GM18508 (cell line): ENCODE measurements at regions not wholly inside any gene's neighbourhood (a gene's known extent, or its start where the extent isn't known, plus 50 kb on each side); places are given as distances from the start of the nearest gene placed in this dataset.
A peak's percentile ranks its signal among the peaks of the same experiment; 100 is the strongest.
"Not testable (repeated sequence)": the region's sequence is repeated elsewhere in the genome, so short reads cannot be mapped to it uniquely, and the experiment has no call there.

Experiments
- ATAC-seq: cut with Tn5 transposase; IDR thresholded peaks from one replicate; pipeline ENCODE4 v1.9.1; 2021; ENCODE audit warnings: moderate number of reproducible peaks; ENCODE audit not compliant: insufficient read depth, unreplicated experiment

GRCh38 chr10:16116404-16117304 lies 256.3 kb upstream of the MINDY3 start:
- no peak for ATAC-seq

GRCh38 chr10:16117305-16117695 lies 257.0 kb upstream of the MINDY3 start:
- no peak for ATAC-seq

- ATAC-seq = no peak
Measured at GRCh38 chr10:16119445-16119844, 259.1 kb upstream of the MINDY3 start.

GRCh38 chr10:16120563-16120962 lies 260.3 kb upstream of the MINDY3 start:
- ATAC-seq = no peak

GRCh38 chr10:16141499-16141898 lies 281.2 kb upstream of the MINDY3 start:
- ATAC-seq = no peak

GRCh38 chr10:16146993-16147392 lies 286.7 kb upstream of the MINDY3 start:
- ATAC-seq = no peak

- ATAC-seq = no peak
Measured at GRCh38 chr10:16155834-16156233, 281.0 kb upstream of the PTER start.

GRCh38 chr10:16156681-16157080 lies 280.1 kb upstream of the PTER start:
- no peak for ATAC-seq

GRCh38 chr10:16165067-16165466 lies 271.7 kb upstream of the PTER start:
- ATAC-seq = not testable (repeated sequence)

- no peak for ATAC-seq
Measured at GRCh38 chr10:16182144-16182543, 254.7 kb upstream of the PTER start.

- ATAC-seq = no peak
Measured at GRCh38 chr10:16182688-16183087, 254.1 kb upstream of the PTER start.

- no peak for ATAC-seq
Measured at GRCh38 chr10:16184096-16184597, 252.7 kb upstream of the PTER start.

- no peak for ATAC-seq
Measured at GRCh38 chr10:16184906-16185305, 251.9 kb upstream of the PTER start.

GRCh38 chr10:16186564-16186963 lies 250.2 kb upstream of the PTER start:
- no peak for ATAC-seq

GRCh38 chr10:16187161-16187560 lies 249.6 kb upstream of the PTER start:
- ATAC-seq = no peak

GRCh38 chr10:16192337-16192736 lies 244.5 kb upstream of the PTER start:
- ATAC-seq = no peak

GRCh38 chr10:16193241-16193640 lies 243.6 kb upstream of the PTER start:
- ATAC-seq = no peak

- ATAC-seq = peak; percentile 97
Measured at GRCh38 chr10:16195178-16195769, 241.5 kb upstream of the PTER start.

- ATAC-seq = no peak
Measured at GRCh38 chr10:16195894-16196293, 240.9 kb upstream of the PTER start.

GRCh38 chr10:16199216-16199615 lies 237.6 kb upstream of the PTER start:
- no peak for ATAC-seq

GRCh38 chr10:16223618-16224017 lies 213.2 kb upstream of the PTER start:
- not testable (repeated sequence) for ATAC-seq

GRCh38 chr10:16227674-16228073 lies 209.1 kb upstream of the PTER start:
- ATAC-seq = no peak
